WERI-Rb-1 (cell line): ENCODE measurements at regions not wholly inside any gene's neighbourhood (a gene's known extent, or its start where the extent isn't known, plus 50 kb on each side); places are given as distances from the start of the nearest gene placed in this dataset.

Experiments
- DNase-seq: peaks from one replicate; pipeline ENCODE4 v3.0.0-alpha.2; 2020
- H3K27ac ChIP-seq: fragments of 250-450 bp; sonication (Bioruptor Pico); 2 replicates; pipeline ENCODE4 v1.5.1; 2020; ENCODE audit warnings: mild to moderate bottlenecking, moderate library complexity
- H3K27me3 ChIP-seq: fragments of 250-450 bp; sonication (Bioruptor Pico); 2 replicates; pipeline ENCODE4 v1.5.1; 2021; ENCODE audit warnings: mild to moderate bottlenecking, low read depth, moderate library complexity; ENCODE audit not compliant: insufficient read depth, severe bottlenecking
- H3K36me3 ChIP-seq: fragments of 250-450 bp; sonication (Bioruptor Pico); 2 replicates; pipeline ENCODE4 v1.5.1; 2020; ENCODE audit warnings: mild to moderate bottlenecking, moderate library complexity
- H3K4me3 ChIP-seq: 2 replicates; pipeline ENCODE4 v1.5.1; 2011; ENCODE audit warnings: low read depth, mild to moderate bottlenecking, control low read depth, low read length
- H3K9me3 ChIP-seq: fragments of 250-450 bp; sonication (Bioruptor Pico); 2 replicates; pipeline ENCODE4 v1.5.1; 2021; ENCODE audit warnings: mild to moderate bottlenecking, moderate library complexity; ENCODE audit not compliant: severe bottlenecking
- CTCF ChIP-seq: IDR thresholded peaks from 2 replicates; pipeline ENCODE4 v1.5.1; 2011; ENCODE audit warnings: low read depth, mild to moderate bottlenecking, control low read depth, inconsistent platforms, low read length

- Histone ChIP-seq H3K9me3 (no peaks in the 10 kb centered on the region), H3K4me3 (no peak overlapping the region), H3K27ac (no peak overlapping the region), H3K36me3 (no peaks in the 10 kb centered on the region), H3K27me3 (no peaks in the 10 kb centered on the region)
- no peak for DNase-seq
- TF ChIP-seq CTCF, result no peak
Measured at GRCh38 chr16:72332926-72333325, 161.0 kb upstream of the PMFBP1 start.

GRCh38 chr16:72324578-72324977, 152.6 kb upstream of the PMFBP1 start:
- no peaks in the 10 kb centered on the region for H3K9me3 ChIP-seq
- H3K4me3 ChIP-seq, result no peak overlapping the region
- H3K27me3 ChIP-seq, result no peaks in the 10 kb centered on the region
- no peak overlapping the region for H3K27ac ChIP-seq
- TF ChIP-seq CTCF, result no peak
- no peak for DNase-seq
- no peaks in the 10 kb centered on the region for H3K36me3 ChIP-seq

GRCh38 chr16:72317446-72317845, 145.5 kb upstream of the PMFBP1 start:
- no peak for TF ChIP-seq CTCF
- DNase-seq, result no peak
- Histone ChIP-seq H3K9me3 (no peaks in the 10 kb centered on the region), H3K27ac (no peak overlapping the region), H3K4me3 (no peak overlapping the region), H3K27me3 (no peaks in the 10 kb centered on the region), H3K36me3 (no peaks in the 10 kb centered on the region)

- H3K27me3 ChIP-seq, result no peaks in the 10 kb centered on the region
- no peaks in the 10 kb centered on the region for H3K9me3 ChIP-seq
- no peak overlapping the region for H3K4me3 ChIP-seq
- H3K27ac ChIP-seq, result no peak overlapping the region
- H3K36me3 ChIP-seq, result no peaks in the 10 kb centered on the region
- no peak for TF ChIP-seq CTCF
- DNase-seq, result no peak
Measured at GRCh38 chr16:72313903-72314302, 141.9 kb upstream of the PMFBP1 start.

- Histone ChIP-seq H3K27me3 (no peaks in the 10 kb centered on the region), H3K9me3 (no peaks in the 10 kb centered on the region), H3K36me3 (no peaks in the 10 kb centered on the region), H3K27ac (no peak overlapping the region), H3K4me3 (no peak overlapping the region)
- no peak for DNase-seq
- no peak for TF ChIP-seq CTCF
Measured at GRCh38 chr16:72312828-72313227, 140.9 kb upstream of the PMFBP1 start.

GRCh38 chr16:72311426-72311825, 139.5 kb upstream of the PMFBP1 start:
- H3K9me3 ChIP-seq, result no peaks in the 10 kb centered on the region
- no peaks in the 10 kb centered on the region for H3K36me3 ChIP-seq
- H3K27ac ChIP-seq, result no peak overlapping the region
- TF ChIP-seq CTCF, result no peak
- no peaks in the 10 kb centered on the region for H3K27me3 ChIP-seq
- no peak overlapping the region for H3K4me3 ChIP-seq
- DNase-seq, result no peak
